H1 (cell line): ENCODE measurements at regions not wholly inside any gene's neighbourhood (a gene's known extent, or its start where the extent isn't known, plus 50 kb on each side); places are given as distances from the start of the nearest gene placed in this dataset.

Source experiments
- CTCF ChIA-PET: fragments of 300-600 bp; sonication (Branson Sonifier 250); formaldehyde crosslinking; loops from one replicate; lab custom pipeline; 2021; ENCODE audit not compliant: partially characterized antibody; lab: Charles Lee
- POLR2A ChIA-PET: fragments of 300-600 bp; sonication (Branson Sonifier 250); formaldehyde crosslinking; loops from one replicate; lab custom pipeline; 2021; ENCODE audit warnings: inconsistent platforms; ENCODE audit not compliant: partially characterized antibody; lab: Charles Lee
- DNase-seq, 2 experiments: peaks; one replicate each; pipeline versions ENCODE4 v3.0.0 to v3.0.0-alpha.2; 2010 to 2022; ENCODE audit warnings: low spot score in 2 of 2, low read depth in 1 of 2, mixed read lengths in 1 of 2
- FAIRE-seq: peaks from 2 replicates; lab custom pipeline; 2011; peaks lifted over from hg19 to GRCh38; lab: Jason Lieb, UNC
- H2AFZ ChIP-seq: 2 replicates; pipeline ENCODE4 v1.8.1; 2012; ENCODE audit warnings: low read length, inconsistent platforms
- H2AK5ac ChIP-seq: 2 replicates; pipeline ENCODE4 v1.6.1; 2013; ENCODE audit warnings: low read depth, low read length
- H2BK120ac ChIP-seq: replicated peaks from 2 replicates; pipeline ENCODE3; 2013; ENCODE audit warnings: low read depth, low read length, inconsistent platforms
- H2BK12ac ChIP-seq: 2 replicates; pipeline ENCODE4 v1.6.1; 2013; ENCODE audit warnings: low read depth, low read length
- H2BK15ac ChIP-seq: 2 replicates; pipeline ENCODE4 v1.6.1; 2013; ENCODE audit warnings: low read length
- H2BK20ac ChIP-seq: 2 replicates; pipeline ENCODE4 v1.6.1; 2013; ENCODE audit warnings: low read length
- H2BK5ac ChIP-seq: 2 replicates; pipeline ENCODE4 v1.6.1; 2013; ENCODE audit warnings: low read depth, low read length
- H3K14ac ChIP-seq: 2 replicates; pipeline ENCODE4 v1.6.1; 2013; ENCODE audit warnings: inconsistent platforms; ENCODE audit not compliant: insufficient read length
- H3K18ac ChIP-seq: 2 replicates; pipeline ENCODE4 v1.6.1; 2013; ENCODE audit warnings: low read length; ENCODE audit errors: extremely low read depth
- H3K23ac ChIP-seq: 2 replicates; pipeline ENCODE4 v1.6.1; 2013; ENCODE audit warnings: inconsistent platforms; ENCODE audit not compliant: insufficient read length
- H3K23me2 ChIP-seq: 2 replicates; pipeline ENCODE4 v1.6.1; 2013; ENCODE audit warnings: low read depth, low read length
- H3K27ac ChIP-seq: 2 replicates; pipeline ENCODE4 v1.6.1; 2011; ENCODE audit warnings: low read depth, low read length, inconsistent platforms
- H3K27me3 ChIP-seq, 4 experiments: replicated peaks in 1 of 4; 1 replicate in 1 of 4; 2 replicates in 3 of 4; pipeline versions ENCODE4 v1.6.1 to v1.8.1; 2011 to 2013; ENCODE audit warnings: low read length in 3 of 4, mild to moderate bottlenecking in 3 of 4, inconsistent platforms in 2 of 4, mixed read lengths in 2 of 4, moderate library complexity in 1 of 4; ENCODE audit not compliant: control insufficient read depth in 3 of 4, insufficient read depth in 3 of 4; ENCODE audit errors: extremely low read depth in 1 of 4
- H3K36me3 ChIP-seq, 4 experiments: 2 replicates each; pipeline versions ENCODE4 v1.6.1 to v1.8.1; 2011 to 2013; ENCODE audit warnings: mild to moderate bottlenecking in 4 of 4, low read length in 3 of 4, moderate library complexity in 2 of 4, control low read depth in 1 of 4, inconsistent platforms in 1 of 4; ENCODE audit not compliant: insufficient read depth in 4 of 4, control insufficient read depth in 2 of 4
- H3K4ac ChIP-seq: replicated peaks from 2 replicates; pipeline ENCODE3; 2013; ENCODE audit warnings: low read length, low read depth, mixed read lengths, inconsistent platforms; ENCODE audit not compliant: insufficient read length
- H3K4me1 ChIP-seq, 4 experiments: replicated peaks in 1 of 4; 1 replicate in 1 of 4; 2 replicates in 3 of 4; pipeline versions ENCODE4 v1.6.1 to v1.8.1; 2011 to 2013; ENCODE audit warnings: low read length in 3 of 4, inconsistent platforms in 2 of 4, mixed read lengths in 1 of 4; ENCODE audit not compliant: insufficient read depth in 4 of 4, control insufficient read depth in 3 of 4
- H3K4me2 ChIP-seq, 2 experiments: 2 replicates each; pipeline versions ENCODE4 v1.6.1 to v1.8.1; 2011 to 2013; ENCODE audit warnings: low read depth in 2 of 2, low read length in 2 of 2, control low read depth in 1 of 2, inconsistent platforms in 1 of 2, mild to moderate bottlenecking in 1 of 2; ENCODE audit not compliant: insufficient read depth in 1 of 2
- H3K4me3 ChIP-seq, 4 experiments: fragments of 200-600, 300-600 bp in 1 of 4; sonication (generic), shearing (Covaris generic), sonication (Bioruptor Twin) in 1 of 4; 2 replicates each; pipeline versions ENCODE4 v1.5.1 to v1.8.1; 2011 to 2016; ENCODE audit warnings: low read length in 4 of 4, low read depth in 3 of 4, control low read depth in 2 of 4, inconsistent platforms in 2 of 4, mild to moderate bottlenecking in 2 of 4, mixed read lengths in 1 of 4, moderate library complexity in 1 of 4; ENCODE audit not compliant: insufficient read depth in 2 of 4; ENCODE audit errors: extremely low read depth in 1 of 4
- H3K56ac ChIP-seq: replicated peaks from 2 replicates; pipeline ENCODE3; 2013; ENCODE audit warnings: low read depth, mild to moderate bottlenecking, mixed read lengths, low read length, inconsistent platforms; ENCODE audit not compliant: insufficient read length
- H3K79me1 ChIP-seq: 2 replicates; pipeline ENCODE4 v1.6.1; 2013; ENCODE audit warnings: low read depth, low read length, control low read depth
- H3K79me2 ChIP-seq, 2 experiments: 2 replicates each; pipeline versions ENCODE4 v1.6.1 to v1.8.1; 2012 to 2013; ENCODE audit warnings: low read length in 2 of 2, mild to moderate bottlenecking in 2 of 2, inconsistent platforms in 1 of 2; ENCODE audit not compliant: insufficient read depth in 2 of 2, control insufficient read depth in 1 of 2
- H3K9ac ChIP-seq, 4 experiments: replicated peaks in 1 of 4; 1 replicate in 1 of 4; 2 replicates in 3 of 4; pipeline versions ENCODE4 v1.6.1 to v1.8.1; 2011 to 2013; ENCODE audit warnings: low read depth in 3 of 4, low read length in 3 of 4, control low read depth in 2 of 4, mild to moderate bottlenecking in 2 of 4, moderate library complexity in 2 of 4, inconsistent platforms in 1 of 4; ENCODE audit errors: extremely low read depth in 1 of 4
- H3K9me3 ChIP-seq, 2 experiments: 2 replicates each; pipeline versions ENCODE4 v1.6.1 to v1.8.1; 2012 to 2013; ENCODE audit warnings: mild to moderate bottlenecking in 2 of 2, moderate library complexity in 2 of 2, control low read depth in 1 of 2, inconsistent platforms in 1 of 2, low read depth in 1 of 2, low read length in 1 of 2, mixed read lengths in 1 of 2; ENCODE audit not compliant: insufficient read depth in 2 of 2
- H4K20me1 ChIP-seq, 2 experiments: replicated peaks in 1 of 2; 2 replicates each; pipeline versions ENCODE3 to v1.8.1; 2011 to 2013; ENCODE audit warnings: inconsistent platforms in 2 of 2, low read length in 2 of 2, mild to moderate bottlenecking in 1 of 2; ENCODE audit not compliant: insufficient read depth in 2 of 2, control insufficient read depth in 1 of 2
- H4K5ac ChIP-seq: 2 replicates; pipeline ENCODE4 v1.6.1; 2013; ENCODE audit warnings: low read length, low read depth, mixed read lengths, inconsistent platforms; ENCODE audit not compliant: insufficient read length
- H4K8ac ChIP-seq: 2 replicates; pipeline ENCODE4 v1.8.0; 2013; ENCODE audit warnings: mild to moderate bottlenecking, moderate library complexity, low read length, inconsistent platforms; ENCODE audit not compliant: insufficient read depth; ENCODE audit errors: extremely low read depth
- H4K91ac ChIP-seq: replicated peaks from 2 replicates; pipeline ENCODE3; 2013; ENCODE audit warnings: low read length, mixed read lengths, inconsistent platforms; ENCODE audit not compliant: insufficient read length
- BCL11A ChIP-seq, 2 experiments: IDR thresholded peaks; one replicate each; pipeline ENCODE4 v1.6.1; 2011; ENCODE audit warnings: low read depth in 2 of 2, low read length in 2 of 2, mild to moderate bottlenecking in 2 of 2
- CBX5 ChIP-seq: fragments of 300-800, 300-1000 bp; sonication (generic); IDR thresholded peaks from 2 replicates; pipeline ENCODE4 v1.7.1; 2016; ENCODE audit warnings: antibody characterized with exemption, low read length, low read depth
- CEBPB ChIP-seq: IDR thresholded peaks from 2 replicates; pipeline ENCODE4 v1.6.1; 2012; ENCODE audit warnings: low read depth, low read length
- CREB1 ChIP-seq: IDR thresholded peaks from 2 replicates; pipeline ENCODE4 v1.6.1; 2012; ENCODE audit warnings: inconsistent platforms
- EZH2 ChIP-seq: fragments of 200-600 bp; sonication (generic); IDR thresholded peaks from 2 replicates; pipeline ENCODE4 v1.7.1; 2012; ENCODE audit warnings: low read depth, mild to moderate bottlenecking, moderate library complexity, low read length, inconsistent platforms; ENCODE audit not compliant: severe bottlenecking
- HDAC2 ChIP-seq, 2 experiments: fragments of 300-600 bp in 1 of 2; sonication (generic) in 1 of 2; IDR thresholded peaks; 2 replicates each; pipeline ENCODE4 v1.6.1; 2011 to 2012; ENCODE audit warnings: low read depth in 2 of 2, low read length in 2 of 2, mild to moderate bottlenecking in 2 of 2, moderate library complexity in 2 of 2, borderline replicate concordance in 1 of 2, inconsistent platforms in 1 of 2
- KDM4A ChIP-seq: IDR thresholded peaks from one replicate; pipeline ENCODE4 v1.7.1; 2012; ENCODE audit warnings: low read depth, mild to moderate bottlenecking, moderate library complexity, low read length, inconsistent platforms; ENCODE audit not compliant: severe bottlenecking
- POLR2AphosphoS5 ChIP-seq: IDR thresholded peaks from 2 replicates; pipeline ENCODE4 v1.6.1; 2011; ENCODE audit warnings: low read depth, low read length
- POU5F1 ChIP-seq: IDR thresholded peaks from 2 replicates; pipeline ENCODE4 v1.6.1; 2011; ENCODE audit warnings: low read depth, mild to moderate bottlenecking, low read length, moderate library complexity
- RXRA ChIP-seq: IDR thresholded peaks from 2 replicates; pipeline ENCODE4 v1.6.1; 2011; ENCODE audit warnings: low read depth, mild to moderate bottlenecking, low read length, moderate library complexity; ENCODE audit not compliant: insufficient read depth
- SAP30 ChIP-seq: fragments of 300-600 bp; sonication (generic); IDR thresholded peaks from 2 replicates; pipeline ENCODE4 v1.7.1; 2012; ENCODE audit warnings: low read length, moderate library complexity, mild to moderate bottlenecking, inconsistent platforms; ENCODE audit not compliant: insufficient read depth, insufficient replicate concordance
- SP2 ChIP-seq: IDR thresholded peaks from 2 replicates; pipeline ENCODE4 v1.6.1; 2012; ENCODE audit warnings: mild to moderate bottlenecking, low read length, inconsistent platforms
- TEAD4 ChIP-seq: IDR thresholded peaks from 2 replicates; pipeline ENCODE4 v1.6.1; 2012; ENCODE audit warnings: low read depth, low read length, inconsistent platforms, mixed read lengths
- WGBS, 2 experiments: shearing (Covaris generic) in 1 of 2; methylation state at CpG; one replicate each; pipeline versions ENCODE4 v1.1.6 to v1.1.7; 2013 to 2015; ENCODE audit warnings: low lambda C conversion rate in 2 of 2, mixed read lengths in 2 of 2, inconsistent platforms in 1 of 2, low coverage in 1 of 2, missing lambda C conversion rate in 1 of 2; ENCODE audit not compliant: insufficient replicate concordance in 2 of 2, insufficient coverage in 1 of 2, insufficient read length in 1 of 2; ENCODE audit errors: extremely low coverage in 1 of 2, missing lambda C conversion rate in 1 of 2; 5-methylcytosine and 5-hydroxymethylcytosine counted together

DNA sequence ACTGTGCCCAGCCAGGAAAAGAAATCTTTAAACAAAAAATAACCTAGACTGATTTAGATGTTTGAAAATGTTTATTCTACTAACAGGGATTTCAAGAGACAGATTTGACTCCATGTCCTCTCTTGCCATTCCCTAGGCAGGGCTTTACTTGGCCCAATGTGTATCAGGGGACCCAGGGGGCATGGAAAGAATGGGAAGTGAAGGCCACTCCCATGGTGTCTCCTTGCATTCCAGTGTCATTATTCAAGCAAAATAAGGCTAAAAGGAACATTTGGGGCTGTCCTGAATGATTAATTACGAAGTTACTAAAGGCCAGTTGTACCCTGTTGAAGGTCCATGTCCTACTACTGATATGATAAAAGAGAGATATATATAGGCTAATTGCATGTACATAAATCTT, 151.9 kb upstream of the ATF7IP start:
- Histone ChIP-seq H2BK12ac (no peak overlapping the region), H2AFZ (0 out of 2 replicates have a peak overlapping the region, but pooled peaks have one; percentile 2), H4K91ac (no peak overlapping the region), H3K4ac (no peak overlapping the region), H2BK120ac (no peak overlapping the region), H3K79me2 (no peaks in the 10 kb centered on the region), H4K5ac (no peak overlapping the region), H2AK5ac (no peak overlapping the region), H2BK5ac (no peak overlapping the region), H3K4me2 (no peak overlapping the region), H3K9ac (no peak overlapping the region), H3K4me3 (no peak overlapping the region), H3K56ac (no peak overlapping the region), H2BK20ac (no peak overlapping the region), H3K4me1 (peaks cover 0 to 7% (median 0%) of the 10 kb centered on the region in 4 experiments; a peak in 3 of 7 replicates), H3K79me1 (no peaks in the 10 kb centered on the region), H3K27me3 (no peaks in the 10 kb centered on the region; a peak in 1 of 7 replicates), H2BK15ac (no peak overlapping the region), H3K36me3 (no peaks in the 10 kb centered on the region), H3K23me2 (no peaks in the 10 kb centered on the region), H3K18ac (no peak overlapping the region), H3K27ac (no peak overlapping the region), H3K14ac (no peak overlapping the region), H3K23ac (no peak overlapping the region), H4K8ac (no peak overlapping the region), H4K20me1 (no peaks in the 10 kb centered on the region), H3K9me3 (no peaks in the 10 kb centered on the region)
- CTCF ChIA-PET: interaction anchor here (0.7 to 3.4 kb wide), 2 partner anchors 25 to 28 kb away, joined by 3 to 10 read pairs; no protein-coding TSS in a partner anchor
- 84% methylated on average over 1 of the region's 1 CpG; no CpG with 5 or more reads in 1 of the 2 experiments for WGBS, 2 experiments
- FAIRE-seq (no peak), DNase-seq (peak in 1 of 2 experiments; percentile 33)
- TF ChIP-seq POU5F1 (no peak), POLR2AphosphoS5 (no peak), EZH2 (no peak), CBX5 (no peak), RXRA (no peak), BCL11A (IDR thresholded peaks at IDR 0.05; ENCODE audit: low read depth in 2 of 2, low read length in 2 of 2) (no peak), CEBPB (no peak), SAP30 (no peak), HDAC2 (IDR thresholded peaks at IDR 0.05; ENCODE audit: borderline replicate concordance in 1 of 2, low read depth in 2 of 2, low read length in 2 of 2) (no peak), CREB1 (no peak), TEAD4 (no peak), KDM4A (no peak), SP2 (no peak)
- POLR2A ChIA-PET: no interaction called here
